ENCODE measurements at regions not wholly inside any gene's neighbourhood (a gene's known extent, or its start where the extent isn't known, plus 50 kb on each side); places are given as distances from the start of the nearest gene placed in this dataset.
A peak's percentile ranks its signal among the peaks of the same experiment; 100 is the strongest.

- no peaks in the 10 kb centered on the region for H3K27me3 ChIP-seq (ENCODE audit: control insufficient read depth, insufficient read depth, low read length)
- CTCF ChIA-PET, result interaction anchor here (1.5 kb wide), 1 partner anchor 127 kb away, joined by 4 read pairs; the partner anchor contains the start of gene GLI2
- DNase-seq (ENCODE audit: low read depth, low spot score), result no peak
- POLR2A ChIA-PET, result interaction anchor here (0.8 kb wide), 1 partner anchor 36 kb away, joined by 3 read pairs; no protein-coding TSS in a partner anchor
- TF ChIP-seq, protein P1, sequence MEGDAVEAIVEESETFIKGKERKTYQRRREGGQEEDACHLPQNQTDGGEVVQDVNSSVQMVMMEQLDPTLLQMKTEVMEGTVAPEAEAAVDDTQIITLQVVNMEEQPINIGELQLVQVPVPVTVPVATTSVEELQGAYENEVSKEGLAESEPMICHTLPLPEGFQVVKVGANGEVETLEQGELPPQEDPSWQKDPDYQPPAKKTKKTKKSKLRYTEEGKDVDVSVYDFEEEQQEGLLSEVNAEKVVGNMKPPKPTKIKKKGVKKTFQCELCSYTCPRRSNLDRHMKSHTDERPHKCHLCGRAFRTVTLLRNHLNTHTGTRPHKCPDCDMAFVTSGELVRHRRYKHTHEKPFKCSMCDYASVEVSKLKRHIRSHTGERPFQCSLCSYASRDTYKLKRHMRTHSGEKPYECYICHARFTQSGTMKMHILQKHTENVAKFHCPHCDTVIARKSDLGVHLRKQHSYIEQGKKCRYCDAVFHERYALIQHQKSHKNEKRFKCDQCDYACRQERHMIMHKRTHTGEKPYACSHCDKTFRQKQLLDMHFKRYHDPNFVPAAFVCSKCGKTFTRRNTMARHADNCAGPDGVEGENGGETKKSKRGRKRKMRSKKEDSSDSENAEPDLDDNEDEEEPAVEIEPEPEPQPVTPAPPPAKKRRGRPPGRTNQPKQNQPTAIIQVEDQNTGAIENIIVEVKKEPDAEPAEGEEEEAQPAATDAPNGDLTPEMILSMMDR (IDR thresholded peaks at IDR 0.05; ENCODE audit: low read depth, low read length), result no peak
- no peak overlapping the region for H3K4me3 ChIP-seq (ENCODE audit: low read depth, low read length)
- peak overlapping the region; percentile 31 for H3K27ac ChIP-seq (ENCODE audit: low read depth, low read length)
- H3K9me3 ChIP-seq (ENCODE audit: control insufficient read depth, insufficient read depth, low read length), result no peaks in the 10 kb centered on the region
Observed at GRCh38 chr2:120862201-120863060, 126.8 kb downstream of the GLI2 start.

DNA sequence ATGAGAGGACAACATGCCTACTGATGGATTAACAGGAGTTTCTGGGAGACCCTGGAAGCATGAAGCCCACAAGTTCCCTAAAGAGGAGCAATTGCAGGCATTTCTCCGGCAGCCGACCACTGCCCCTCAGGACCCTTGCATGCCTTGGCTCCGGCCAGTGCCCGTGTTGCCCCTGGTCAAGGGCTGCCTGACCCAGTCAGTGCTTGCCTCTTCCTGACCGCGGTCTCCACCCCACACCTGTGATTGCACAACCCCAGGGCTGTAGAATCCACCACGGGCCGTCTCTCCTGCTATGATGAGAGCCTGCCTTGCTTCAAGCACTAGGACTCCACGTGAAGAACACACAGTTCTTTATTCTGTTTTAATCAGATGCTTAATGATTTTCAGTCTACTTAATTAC is 127.5 kb downstream of the GLI2 start:
- no peaks in the 10 kb centered on the region for H3K27me3 ChIP-seq (ENCODE audit: control insufficient read depth, insufficient read depth, low read length)
- H3K9me3 ChIP-seq (ENCODE audit: control insufficient read depth, insufficient read depth, low read length), result no peaks in the 10 kb centered on the region; the same call in 1 of the 2 replicates
- no peak for DNase-seq (ENCODE audit: low read depth, low spot score)
- CTCF ChIA-PET, result interaction anchor here (1.5 to 1.8 kb wide), 2 partner anchors 128 to 167 kb away, joined by 4 to 9 read pairs; partner anchors contain the start of gene GLI2
- TF ChIP-seq, protein P1 (IDR thresholded peaks at IDR 0.05; ENCODE audit: low read depth, low read length), result no peak
- POLR2A ChIA-PET, result interaction anchor here (0.8 kb wide), 1 partner anchor 16 kb away, joined by 3 read pairs; no protein-coding TSS in a partner anchor
- no peak overlapping the region for H3K4me3 ChIP-seq (ENCODE audit: low read depth, low read length)
- H3K27ac ChIP-seq (ENCODE audit: low read depth, low read length), result no peak overlapping the region

DNA sequence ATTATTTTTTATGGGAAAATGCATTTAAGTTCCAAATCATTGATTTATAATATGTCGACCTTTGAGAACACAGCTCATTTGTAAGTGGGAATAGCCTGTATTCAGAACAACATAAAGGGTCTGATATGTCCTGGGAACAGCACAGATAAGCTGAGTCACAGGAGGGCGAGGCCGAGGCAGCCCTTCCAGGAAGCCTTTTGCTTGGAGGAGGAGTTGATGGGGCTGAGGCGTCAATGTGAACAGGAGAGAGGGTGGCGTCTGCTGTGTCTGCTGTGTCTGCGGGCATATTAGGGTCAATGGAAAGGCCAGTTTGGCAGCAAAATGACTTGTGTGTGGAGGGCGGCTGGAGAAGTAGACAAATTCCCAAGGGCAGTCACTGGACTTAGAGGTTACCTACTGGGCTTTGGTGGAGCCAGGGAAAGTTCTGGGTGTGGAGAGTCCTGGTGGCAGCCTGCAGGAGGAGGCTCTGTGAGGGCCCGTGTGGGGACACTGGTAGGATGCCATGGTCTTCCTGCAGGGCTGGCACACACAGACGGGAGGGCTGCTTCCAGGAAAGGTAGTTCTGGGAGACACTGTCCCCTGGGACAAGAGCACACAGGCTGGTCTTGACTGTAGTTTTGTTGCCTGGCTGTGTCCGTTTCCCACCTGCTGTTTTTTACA is 128.1 kb downstream of the GLI2 start:
- TF ChIP-seq, protein P1 (IDR thresholded peaks at IDR 0.05; ENCODE audit: low read depth, low read length), result no peak
- Histone ChIP-seq H3K4me3 (ENCODE audit: low read depth, low read length) (no peak overlapping the region), H3K27me3 (ENCODE audit: control insufficient read depth, insufficient read depth, low read length) (no peaks in the 10 kb centered on the region), H3K9me3 (ENCODE audit: control insufficient read depth, insufficient read depth, low read length) (no peaks in the 10 kb centered on the region; the same call in 1 of the 2 replicates), H3K27ac (ENCODE audit: low read depth, low read length) (no peak overlapping the region)
- ChIA-PET CTCF (interaction anchor here (1.5 to 1.8 kb wide), 2 partner anchors 128 to 168 kb away, joined by 4 to 9 read pairs; partner anchors contain the start of gene GLI2), POLR2A (interaction anchor here (0.8 kb wide), 1 partner anchor 16 kb away, joined by 3 read pairs; no protein-coding TSS in a partner anchor)
- no peak for DNase-seq (ENCODE audit: low read depth, low spot score)

GRCh38 chr2:120864981-120865380 is 129.3 kb downstream of the GLI2 start:
- CTCF ChIA-PET, result interaction anchor here (1.8 kb wide), 1 partner anchor 169 kb away, joined by 9 read pairs; no protein-coding TSS in a partner anchor
- POLR2A ChIA-PET, result interaction anchor here (0.6 kb wide), 1 partner anchor 47 kb away, joined by 6 read pairs; no protein-coding TSS in a partner anchor

More at GRCh38 chr2:120864981-120865380, 129.3 kb downstream of the GLI2 start:
- TF ChIP-seq, protein P1 (IDR thresholded peaks at IDR 0.05; ENCODE audit: low read depth, low read length), result no peak
- H3K27me3 ChIP-seq (ENCODE audit: control insufficient read depth, insufficient read depth, low read length), result no peaks in the 10 kb centered on the region
- no peaks in the 10 kb centered on the region; the same call in 1 of the 2 replicates for H3K9me3 ChIP-seq (ENCODE audit: control insufficient read depth, insufficient read depth, low read length)
- H3K27ac ChIP-seq (ENCODE audit: low read depth, low read length), result no peak overlapping the region
- no peak for DNase-seq (ENCODE audit: low read depth, low spot score)
- H3K4me3 ChIP-seq (ENCODE audit: low read depth, low read length), result no peak overlapping the region

Measured in AG04450 (cell line).